Naive thymus-derived CD4-positive, alpha-beta T cell (primary cell): ENCODE measurements at regions not wholly inside any gene's neighbourhood (a gene's known extent, or its start where the extent isn't known, plus 50 kb on each side); places are given as distances from the start of the nearest gene placed in this dataset.

Experiments used
- ATAC-seq: fragments of 150-1000 bp; cut with Tn5 transposase; 2 replicates; pipeline ENCODE4 v1.10.0; 2021; ENCODE audit warnings: mild to moderate bottlenecking, moderate library complexity
- CTCF ChIA-PET: fragments of 350-600 bp; sonication (Branson Sonifier 250); formaldehyde crosslinking; loops from one replicate; lab custom pipeline; 2021; ENCODE audit warnings: antibody characterized with exemption; lab: Charles Lee
- POLR2A ChIA-PET: fragments of 350-600 bp; sonication (Branson Sonifier 250); formaldehyde crosslinking; loops from one replicate; lab custom pipeline; 2021; ENCODE audit warnings: antibody characterized with exemption, inconsistent platforms; lab: Charles Lee
- DNase-seq, 9 donors: peaks; one replicate each; pipeline versions ENCODE4 v3.0.0 to v3.0.0-alpha.2; 2020 to 2022; ENCODE audit warnings: mixed read lengths in 1 of 9
- H3K27ac ChIP-seq: one replicate; pipeline ENCODE4 v1.7.0; 2013; ENCODE audit warnings: mild to moderate bottlenecking, low read depth, low read length, moderate library complexity
- H3K27me3 ChIP-seq, 2 donors: one replicate each; pipeline ENCODE4 v1.7.0; 2013; ENCODE audit warnings: low read length in 2 of 2, mild to moderate bottlenecking in 2 of 2, moderate library complexity in 2 of 2; ENCODE audit not compliant: control insufficient read depth in 2 of 2, insufficient read depth in 2 of 2
- H3K36me3 ChIP-seq, 3 experiments: 1 replicate in 2 of 3; 2 replicates in 1 of 3; pipeline ENCODE4 v1.7.0; 2013; ENCODE audit warnings: low read length in 3 of 3, mild to moderate bottlenecking in 3 of 3, moderate library complexity in 1 of 3; ENCODE audit not compliant: insufficient read depth in 3 of 3, control insufficient read depth in 2 of 3
- H3K4me1 ChIP-seq, 2 donors: one replicate each; pipeline ENCODE4 v1.7.0; 2013; ENCODE audit warnings: low read length in 2 of 2, mild to moderate bottlenecking in 2 of 2, moderate library complexity in 1 of 2; ENCODE audit not compliant: control insufficient read depth in 2 of 2, insufficient read depth in 2 of 2
- H3K4me3 ChIP-seq: 2 replicates; pipeline ENCODE4 v1.7.0; 2013; ENCODE audit warnings: mild to moderate bottlenecking, low read length
- H3K9me3 ChIP-seq, 3 experiments: 1 replicate in 2 of 3; 2 replicates in 1 of 3; pipeline ENCODE4 v1.7.0; 2013; ENCODE audit warnings: low read length in 3 of 3; ENCODE audit not compliant: control insufficient read depth in 2 of 3
- H3K27ac Mint-ChIP-seq, 9 donors: one replicate each; pipeline ENCODE4 v1.8.0; 2020 to 2022; ENCODE audit warnings: mixed read lengths in 9 of 9, mild to moderate bottlenecking in 8 of 9, moderate library complexity in 5 of 9, inconsistent platforms in 2 of 9
- H3K27me3 Mint-ChIP-seq, 5 donors: one replicate each; pipeline ENCODE4 v1.8.0; 2021 to 2022; ENCODE audit warnings: mixed read lengths in 5 of 5, mild to moderate bottlenecking in 1 of 5
- H3K36me3 Mint-ChIP-seq, 5 donors: one replicate each; pipeline ENCODE4 v1.8.0; 2020 to 2022; ENCODE audit warnings: mixed read lengths in 5 of 5, mild to moderate bottlenecking in 3 of 5, inconsistent platforms in 1 of 5
- H3K4me1 Mint-ChIP-seq, 7 donors: one replicate each; pipeline ENCODE4 v1.8.0; 2020 to 2022; ENCODE audit warnings: mixed read lengths in 7 of 7, mild to moderate bottlenecking in 3 of 7, inconsistent platforms in 1 of 7
- H3K4me3 Mint-ChIP-seq, 10 donors: one replicate each; pipeline ENCODE4 v1.8.0; 2020 to 2022; ENCODE audit warnings: mild to moderate bottlenecking in 10 of 10, mixed read lengths in 10 of 10, moderate library complexity in 6 of 10, inconsistent platforms in 2 of 10
- H3K9me3 Mint-ChIP-seq, 11 donors: one replicate each; pipeline ENCODE4 v1.8.0; 2020 to 2022; ENCODE audit warnings: mixed read lengths in 11 of 11, mild to moderate bottlenecking in 4 of 11, inconsistent platforms in 1 of 11, moderate library complexity in 1 of 11
- intact Hi-C, 2 donors: fragments of 100-400 bp; cut with micrococcal nuclease; formaldehyde crosslinking; loops; one replicate each; pipeline ENCODE4 v1.15.1; 2023

DNA sequence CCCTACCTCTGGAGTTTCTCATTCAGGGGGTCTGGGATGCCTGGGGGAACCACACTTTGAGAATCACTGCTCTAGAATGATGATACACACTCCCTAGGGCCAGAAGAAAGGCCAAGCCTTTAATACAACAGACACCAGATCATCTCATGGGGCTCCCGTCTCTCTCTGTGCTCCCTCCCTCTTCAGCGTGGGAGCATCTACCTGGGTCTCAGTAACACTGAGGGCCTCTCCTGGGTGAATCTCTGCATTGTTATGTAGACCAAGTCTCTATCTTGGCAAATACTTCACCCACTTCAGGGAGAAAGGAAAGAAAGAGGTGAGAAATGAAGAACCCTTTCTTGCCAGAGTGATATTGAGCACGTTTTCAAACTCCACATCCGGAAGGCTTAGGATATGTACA, 65.4 kb upstream of the KCNK12 start:
- ChIA-PET CTCF (no interaction called here), POLR2A (no interaction called here)
- peaks cover 0 to 5% (median 0%) of the 10 kb centered on the region in 11 donors for H3K9me3 Mint-ChIP-seq
- H3K4me1 Mint-ChIP-seq, result no peaks in the 10 kb centered on the region
- H3K36me3 ChIP-seq, result no peaks in the 10 kb centered on the region
- H3K27ac Mint-ChIP-seq, result no peak overlapping the region
- peaks cover 0 to 5% (median 0%) of the 10 kb centered on the region in 5 donors for H3K27me3 Mint-ChIP-seq
- H3K36me3 Mint-ChIP-seq, result peaks cover 0 to 3% (median 0%) of the 10 kb centered on the region in 5 donors
- intact Hi-C loops, result no loop called here
- H3K27me3 ChIP-seq, result no peaks in the 10 kb centered on the region
- H3K4me1 ChIP-seq, result no peaks in the 10 kb centered on the region
- ATAC-seq (no peak), DNase-seq (no peak)
- H3K27ac ChIP-seq, result no peak overlapping the region
- H3K9me3 ChIP-seq, result no peaks in the 10 kb centered on the region
- no peak overlapping the region for H3K4me3 Mint-ChIP-seq
- H3K4me3 ChIP-seq, result no peak overlapping the region

DNA sequence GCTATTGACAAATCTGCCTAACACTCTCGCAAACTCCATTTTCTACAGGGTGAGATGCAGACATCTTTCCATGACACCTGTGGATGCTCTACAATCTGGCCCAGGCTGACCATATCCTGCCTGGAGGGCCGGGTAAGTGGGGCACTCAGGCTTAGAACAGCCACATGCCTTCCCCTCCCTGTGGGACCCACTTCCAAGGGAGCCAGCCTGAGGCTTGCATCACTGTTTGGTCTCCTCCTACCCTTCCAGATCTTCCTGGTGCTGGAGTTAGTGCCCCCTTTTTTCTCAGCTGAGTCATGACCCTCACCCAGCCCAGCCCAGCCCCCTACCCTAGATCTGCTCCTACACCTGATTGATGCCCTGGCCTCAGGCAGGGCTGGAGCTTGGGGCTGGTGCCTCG, 62.0 kb upstream of the KCNK12 start:
- no peak for DNase-seq
- no peak overlapping the region for H3K27ac Mint-ChIP-seq
- H3K4me1 Mint-ChIP-seq, result no peaks in the 10 kb centered on the region
- Histone ChIP-seq H3K4me1 (no peaks in the 10 kb centered on the region), H3K4me3 (no peak overlapping the region), H3K36me3 (no peaks in the 10 kb centered on the region), H3K27me3 (no peaks in the 10 kb centered on the region), H3K27ac (no peak overlapping the region), H3K9me3 (no peaks in the 10 kb centered on the region)
- no peak overlapping the region for H3K4me3 Mint-ChIP-seq
- ATAC-seq, result no peak
- ChIA-PET CTCF (interaction anchor here (1.4 kb wide), 1 partner anchor 11 kb away, joined by 4 read pairs; no protein-coding TSS in a partner anchor), POLR2A (no interaction called here)
- H3K9me3 Mint-ChIP-seq, result peaks cover 0 to under 1% (median 0%) of the 10 kb centered on the region in 11 donors
- intact Hi-C loops, result no loop called here
- H3K36me3 Mint-ChIP-seq, result peaks cover 0 to 5% (median 0%) of the 10 kb centered on the region in 5 donors
- H3K27me3 Mint-ChIP-seq, result peaks cover 0 to 13% (median 0%) of the 10 kb centered on the region in 5 donors

DNA sequence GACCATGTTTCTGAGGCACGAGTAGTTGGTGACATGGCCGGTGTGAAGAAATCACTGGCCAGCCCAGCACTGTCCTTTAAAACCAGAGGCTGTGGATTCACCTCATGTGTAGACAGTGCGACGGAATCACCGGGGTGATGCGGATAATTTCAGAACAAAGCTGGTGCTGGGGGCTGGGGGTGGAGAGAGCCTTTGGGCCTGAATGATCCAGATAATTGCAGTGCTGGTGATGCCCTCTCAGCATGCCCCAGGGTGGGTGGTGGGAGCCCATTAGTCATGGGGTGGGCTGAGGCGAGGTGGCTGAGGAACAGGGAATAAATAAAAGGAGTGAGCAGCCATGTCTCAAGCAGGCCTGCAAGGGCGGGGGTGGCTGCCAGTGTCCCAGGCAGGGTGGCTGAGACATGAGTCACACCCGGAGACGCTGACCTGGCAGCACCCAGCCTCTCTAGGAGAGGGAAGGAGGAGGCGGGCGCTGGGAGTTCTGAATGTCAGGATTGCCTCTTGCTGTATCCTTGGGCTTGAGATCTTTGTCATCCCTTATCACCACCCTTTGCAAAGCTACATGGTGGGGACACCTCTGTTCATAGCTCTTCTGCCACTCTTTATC, 61.1 kb upstream of the KCNK12 start:
- DNase-seq (no peak), ATAC-seq (no peak)
- Histone ChIP-seq H3K4me3 (no peak overlapping the region), H3K4me1 (no peaks in the 10 kb centered on the region), H3K9me3 (no peaks in the 10 kb centered on the region), H3K27ac (no peak overlapping the region), H3K27me3 (no peaks in the 10 kb centered on the region), H3K36me3 (no peaks in the 10 kb centered on the region)
- H3K4me1 Mint-ChIP-seq, result no peaks in the 10 kb centered on the region
- H3K36me3 Mint-ChIP-seq, result peaks cover 0 to 7% (median 0%) of the 10 kb centered on the region in 5 donors
- intact Hi-C loops, result no loop called here
- H3K9me3 Mint-ChIP-seq, result peaks cover 0 to 4% (median 0%) of the 10 kb centered on the region in 11 donors
- no peak overlapping the region for H3K27ac Mint-ChIP-seq
- POLR2A ChIA-PET, result no interaction called here
- CTCF ChIA-PET, result no interaction called here
- peaks cover 0 to 13% (median 0%) of the 10 kb centered on the region in 5 donors for H3K27me3 Mint-ChIP-seq
- no peak overlapping the region for H3K4me3 Mint-ChIP-seq

DNA sequence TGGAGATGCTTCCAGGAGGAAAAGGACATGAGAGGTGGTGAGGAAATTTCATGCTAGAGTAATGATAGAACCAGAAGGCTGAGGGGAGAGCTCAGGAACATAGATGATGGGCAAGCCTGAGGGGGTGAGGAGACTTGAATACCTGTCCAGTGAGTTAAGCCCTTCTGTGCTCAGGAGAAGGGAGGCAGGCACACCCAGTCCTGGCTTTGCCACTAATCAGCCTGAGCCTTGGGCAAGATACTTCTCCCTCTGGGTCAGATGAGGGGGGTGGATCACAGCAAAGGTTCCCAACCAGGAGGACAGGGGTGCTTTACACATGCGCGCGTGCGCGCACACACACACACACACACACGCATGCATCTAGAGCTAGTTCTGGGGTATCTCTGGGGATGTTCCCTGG, 60.5 kb upstream of the KCNK12 start:
- no peak overlapping the region for H3K4me3 ChIP-seq
- intact Hi-C loops, result no loop called here
- Mint-ChIP-seq H3K27me3 (peaks cover 0 to 14% (median 0%) of the 10 kb centered on the region in 5 donors), H3K9me3 (peaks cover 0 to 4% (median 0%) of the 10 kb centered on the region in 11 donors), H3K27ac (no peak overlapping the region), H3K4me1 (no peaks in the 10 kb centered on the region), H3K4me3 (no peak overlapping the region), H3K36me3 (peaks cover 0 to 8% (median 0%) of the 10 kb centered on the region in 5 donors)
- H3K9me3 ChIP-seq, result no peaks in the 10 kb centered on the region
- no peak overlapping the region for H3K27ac ChIP-seq
- DNase-seq, result no peak
- CTCF ChIA-PET, result no interaction called here
- no peak for ATAC-seq
- POLR2A ChIA-PET, result no interaction called here
- no peaks in the 10 kb centered on the region for H3K36me3 ChIP-seq
- no peaks in the 10 kb centered on the region for H3K4me1 ChIP-seq
- H3K27me3 ChIP-seq, result no peaks in the 10 kb centered on the region

DNA sequence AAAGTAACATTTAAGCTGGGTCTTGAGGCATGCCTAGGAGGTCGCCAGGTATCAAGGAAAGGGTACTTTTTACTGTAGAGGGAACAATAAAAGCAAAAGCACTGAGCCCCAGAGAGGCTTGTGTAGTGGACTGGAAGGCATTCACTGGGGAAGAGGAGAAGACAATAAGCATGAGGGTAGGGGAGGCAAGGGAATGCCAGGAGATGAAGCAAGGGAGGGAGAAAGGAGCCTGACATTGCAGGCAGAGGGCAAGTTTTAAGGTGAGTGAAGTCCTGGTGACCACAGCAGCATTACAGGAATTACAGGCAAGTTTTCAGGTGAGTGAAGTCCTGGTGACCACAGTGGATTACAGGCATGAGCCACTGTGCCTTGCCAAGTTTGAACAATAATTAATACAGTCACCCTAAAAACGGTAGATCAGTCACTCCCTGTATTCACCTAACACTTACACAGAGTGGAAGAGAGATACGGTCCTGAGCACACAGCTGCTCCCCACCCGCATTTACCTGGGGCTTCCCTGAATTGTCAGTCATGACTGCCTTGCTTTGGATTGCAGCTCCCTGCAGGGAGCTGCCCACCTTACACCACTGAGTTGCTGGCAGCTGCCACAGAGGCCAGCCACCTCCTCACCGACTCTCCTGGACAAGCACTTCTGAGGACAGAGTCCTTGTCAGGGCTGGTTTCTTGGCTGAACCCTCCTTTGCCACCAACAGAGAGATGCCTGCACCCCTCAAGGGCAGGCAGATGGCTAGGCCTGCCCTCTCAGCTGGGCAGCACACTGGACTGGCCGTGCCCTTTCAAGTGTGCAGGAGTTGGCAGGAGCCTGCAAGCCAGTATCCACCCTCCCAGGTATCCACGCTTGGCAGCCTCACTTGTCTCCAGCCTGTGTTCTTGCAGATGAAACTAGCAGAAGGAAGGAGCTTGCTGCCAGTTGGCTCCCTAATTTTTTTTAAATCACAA, 59.0 kb upstream of the KCNK12 start:
- ATAC-seq (no peak), DNase-seq (no peak)
- peaks cover 0 to 19% (median 6%) of the 10 kb centered on the region in 5 donors for H3K27me3 Mint-ChIP-seq
- H3K27ac Mint-ChIP-seq, result no peak overlapping the region
- no peak overlapping the region for H3K4me3 Mint-ChIP-seq
- Histone ChIP-seq H3K4me3 (no peak overlapping the region), H3K27ac (no peak overlapping the region), H3K4me1 (no peaks in the 10 kb centered on the region), H3K9me3 (no peaks in the 10 kb centered on the region), H3K27me3 (no peaks in the 10 kb centered on the region), H3K36me3 (no peaks in the 10 kb centered on the region)
- peaks cover 0 to 8% (median 0%) of the 10 kb centered on the region in 5 donors for H3K36me3 Mint-ChIP-seq
- intact Hi-C loops, result no loop called here
- ChIA-PET POLR2A (no interaction called here), CTCF (no interaction called here)
- no peaks in the 10 kb centered on the region for H3K4me1 Mint-ChIP-seq
- peaks cover 0 to 4% (median 0%) of the 10 kb centered on the region in 11 donors for H3K9me3 Mint-ChIP-seq

DNA sequence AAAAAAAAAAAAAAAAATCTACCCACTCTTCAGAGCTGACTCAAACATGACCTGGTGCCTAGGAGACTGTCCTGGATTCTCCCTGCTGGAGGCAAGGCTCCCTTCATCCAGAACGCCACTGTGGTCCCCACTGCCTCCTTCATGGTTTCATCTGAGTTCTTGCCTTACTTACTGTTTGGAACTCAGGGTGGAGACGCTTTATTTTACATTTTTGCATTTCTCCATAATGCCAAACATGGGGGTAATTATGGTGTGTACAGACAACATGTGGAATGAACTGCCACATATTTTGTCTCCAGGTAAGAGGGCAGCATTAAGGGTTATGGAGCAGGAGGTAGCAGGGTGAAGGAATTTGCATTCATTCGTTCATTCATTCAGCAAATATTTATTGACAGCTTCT, 58.1 kb upstream of the KCNK12 start:
- intact Hi-C loops, result no loop called here
- Mint-ChIP-seq H3K27me3 (peaks cover 0 to 23% (median 10%) of the 10 kb centered on the region in 5 donors), H3K4me3 (no peak overlapping the region), H3K27ac (no peak overlapping the region), H3K9me3 (peaks cover 0 to 4% (median 0%) of the 10 kb centered on the region in 11 donors), H3K4me1 (no peaks in the 10 kb centered on the region), H3K36me3 (peaks cover 0 to 8% (median 0%) of the 10 kb centered on the region in 5 donors)
- POLR2A ChIA-PET, result no interaction called here
- no peaks in the 10 kb centered on the region for H3K4me1 ChIP-seq
- CTCF ChIA-PET, result no interaction called here
- H3K36me3 ChIP-seq, result no peaks in the 10 kb centered on the region
- no peaks in the 10 kb centered on the region for H3K27me3 ChIP-seq
- H3K4me3 ChIP-seq, result no peak overlapping the region
- no peak overlapping the region for H3K27ac ChIP-seq
- no peak for DNase-seq
- no peaks in the 10 kb centered on the region for H3K9me3 ChIP-seq
- no peak for ATAC-seq
